GM12878 (cell line): ENCODE measurements at regions not wholly inside any gene's neighbourhood (a gene's known extent, or its start where the extent isn't known, plus 50 kb on each side); places are given as distances from the start of the nearest gene placed in this dataset.

ENCODE experiments used
- ATAC-seq: fragments of 200-7000 bp; cut with Tn5 transposase; 3 replicates; pipeline ENCODE4 v1.9.1; 2020; ENCODE audit warnings: mild to moderate bottlenecking, moderate library complexity
- BruUV-seq: library from RNA; stranded (reverse); fragments of 400-500 nt; replicated peaks from 2 replicates; lab custom pipeline; 2021; lab: Mats Ljungman, UMichigan
- CTCF ChIA-PET: fragments of 300-600 bp; sonication (Branson Sonifier 250); formaldehyde crosslinking; extraction: SDS; loops from one replicate; lab custom pipeline; 2021; ENCODE audit warnings: inconsistent platforms; lab: Yijun Ruan, JAX
- POLR2A ChIA-PET: fragments of 350-600 bp; formaldehyde crosslinking; extraction: SDS; loops from one replicate; lab custom pipeline; 2021; ENCODE audit warnings: inconsistent platforms; lab: Charles Lee
- RAD21 ChIA-PET: fragments of 300-600 bp; sonication (Branson Sonifier 250); formaldehyde crosslinking; loops from one replicate; lab custom pipeline; 2023; ENCODE audit warnings: antibody characterized with exemption; ENCODE audit not compliant: unreplicated experiment; lab: Charles Lee
- SMC1A ChIA-PET: fragments of 300-600 bp; sonication (Branson Sonifier 250); formaldehyde crosslinking; loops from one replicate; lab custom pipeline; 2023; ENCODE audit not compliant: unreplicated experiment, uncharacterized antibody; lab: Charles Lee
- DNase-seq: peaks from one replicate; pipeline ENCODE4 v3.0.0-alpha.2; 2011; ENCODE audit warnings: low read depth, low spot score
- FAIRE-seq: peaks from 3 replicates; lab custom pipeline; 2011; peaks lifted over from hg19 to GRCh38; lab: Jason Lieb, UNC
- H2AFZ ChIP-seq: 2 replicates; pipeline ENCODE4 v1.6.0; 2011; ENCODE audit warnings: low read depth, low read length, control low read depth; ENCODE audit not compliant: control insufficient read depth
- H3K27ac ChIP-seq: 2 replicates; pipeline ENCODE4 v1.5.1; 2011; ENCODE audit warnings: control low read depth; ENCODE audit not compliant: control insufficient read depth, insufficient read depth
- H3K27me3 ChIP-seq, 2 experiments: replicated peaks in 1 of 2; 2 replicates each; pipeline versions ENCODE4 v1.6.0 to v1.6.1; 2011; ENCODE audit warnings: low read length in 1 of 2; ENCODE audit not compliant: control insufficient read depth in 2 of 2, insufficient read depth in 2 of 2
- H3K36me3 ChIP-seq, 2 experiments: 2 replicates each; pipeline ENCODE4 v1.5.1; 2011; ENCODE audit warnings: low read length in 1 of 2; ENCODE audit not compliant: control insufficient read depth in 2 of 2, insufficient read depth in 2 of 2
- H3K4me1 ChIP-seq: 2 replicates; pipeline ENCODE4 v1.6.1; 2011; ENCODE audit warnings: mild to moderate bottlenecking, low read length, moderate library complexity, mixed read lengths; ENCODE audit not compliant: control insufficient read depth, insufficient read depth
- H3K4me2 ChIP-seq: 2 replicates; pipeline ENCODE4 v1.6.0; 2011; ENCODE audit warnings: control low read depth; ENCODE audit not compliant: control insufficient read depth, insufficient read depth
- H3K4me3 ChIP-seq: fragments of 200-600 bp; sonication (generic); 2 replicates; pipeline ENCODE4 v1.5.1; 2016
- H3K79me2 ChIP-seq: 2 replicates; pipeline ENCODE4 v1.6.0; 2011; ENCODE audit warnings: low read length; ENCODE audit not compliant: control insufficient read depth, insufficient read depth
- H3K9ac ChIP-seq: 2 replicates; pipeline ENCODE4 v1.8.0; 2011; ENCODE audit warnings: low read length, control low read depth, mixed read lengths; ENCODE audit not compliant: control insufficient read depth, insufficient read depth
- H3K9me3 ChIP-seq: replicated peaks from 3 replicates; pipeline ENCODE4 v1.5.1; 2011; ENCODE audit warnings: mild to moderate bottlenecking, low read length; ENCODE audit not compliant: control insufficient read depth, insufficient read depth
- H4K20me1 ChIP-seq: 2 replicates; pipeline ENCODE4 v1.6.0; 2011; ENCODE audit not compliant: control insufficient read depth, insufficient read depth
- ASH2L ChIP-seq: fragments of 300-600, 200-600 bp; sonication (generic); IDR thresholded peaks from 2 replicates; pipeline ENCODE4 v1.6.1; 2017; ENCODE audit warnings: low read depth, mild to moderate bottlenecking, borderline replicate concordance
- ATF7 ChIP-seq: fragments of 450-650 bp; IDR thresholded peaks from 2 replicates; pipeline ENCODE4 v1.6.1; 2016; ENCODE audit warnings: low read depth, mild to moderate bottlenecking
- BHLHE40 ChIP-seq, 2 experiments: fragments of 450-650 bp in 1 of 2; IDR thresholded peaks; 2 replicates each; pipeline ENCODE4 v1.6.1; 2011 to 2017; ENCODE audit warnings: low read depth in 2 of 2, borderline replicate concordance in 1 of 2, improper control_type of control experiment in 1 of 2, low read length in 1 of 2, mild to moderate bottlenecking in 1 of 2
- EED ChIP-seq: sonication (generic); IDR thresholded peaks from 2 replicates; pipeline ENCODE4 v1.6.1; 2016; ENCODE audit warnings: antibody characterized with exemption, low read depth
- ESRRA ChIP-seq: IDR thresholded peaks from 2 replicates; pipeline ENCODE4 v1.6.1; 2012; ENCODE audit warnings: mild to moderate bottlenecking, low read length, improper control_type of control experiment
- FOXK2 ChIP-seq: fragments of 450-650 bp; IDR thresholded peaks from 2 replicates; pipeline ENCODE4 v1.6.1; 2017; ENCODE audit warnings: mild to moderate bottlenecking, moderate library complexity
- GATAD2B ChIP-seq: fragments of 450-650 bp; conservative IDR thresholded peaks from 2 replicates; pipeline ENCODE4 v1.6.1; 2017; ENCODE audit warnings: low read depth, mild to moderate bottlenecking, moderate library complexity
- IKZF2 ChIP-seq, 2 experiments: fragments of 450-650 bp; IDR thresholded peaks; 2 replicates each; pipeline ENCODE4 v1.6.1; 2017; ENCODE audit warnings: mild to moderate bottlenecking in 2 of 2, moderate library complexity in 2 of 2
- SPI1 ChIP-seq: IDR thresholded peaks from 2 replicates; pipeline ENCODE4 v1.6.1; 2011; ENCODE audit warnings: low read depth, mild to moderate bottlenecking, low read length, moderate library complexity, borderline replicate concordance; ENCODE audit not compliant: insufficient read depth
- WGBS: methylation state at CpG from one replicate; pipeline ENCODE4 v1.1.6; 2016; ENCODE audit warnings: low lambda C conversion rate; ENCODE audit not compliant: insufficient replicate concordance, insufficient coverage; ENCODE audit errors: missing lambda C conversion rate; 5-methylcytosine and 5-hydroxymethylcytosine counted together
- in situ Hi-C: fragments of 300-500 bp; cut with MboI; formaldehyde crosslinking; loops from 9 replicates; pipeline ENCODE4 v1.14.3; 2018; ENCODE audit warnings: mixed read lengths
- intact Hi-C: fragments of 100-400 bp; cut with micrococcal nuclease; formaldehyde crosslinking; loops from one replicate; pipeline ENCODE4 v1.14.2; 2022; ENCODE audit not compliant: unreplicated experiment

- BruUV-seq, result no TSS peak
- peaks cover 25% of the 10 kb centered on the region for H3K4me1 ChIP-seq
- CTCF ChIA-PET, result interaction anchor here (1.1 to 1.4 kb wide), 3 partner anchors 9 to 99 kb away, joined by 3 to 5 read pairs (median 3); no protein-coding TSS in a partner anchor
- WGBS, result 80% methylated on average over 3 of the region's 6 CpGs
- no peaks in the 10 kb centered on the region for H4K20me1 ChIP-seq
- H3K79me2 ChIP-seq, result no peaks in the 10 kb centered on the region; the same call in 1 of the 2 replicates
- intact Hi-C loops, result no loop called here
- H3K27ac ChIP-seq, result no peak overlapping the region
- H3K9ac ChIP-seq, result no peak overlapping the region
- RAD21 ChIA-PET, result interaction anchor here (1.1 kb wide), 2 partner anchors 295 to 411 kb away, joined by 3 to 5 read pairs; partner anchors contain the start of gene SOX9
- SMC1A ChIA-PET, result interaction anchor here (0.6 to 1.6 kb wide), 7 partner anchors 10 to 550 kb away, joined by 3 to 8 read pairs (median 4); no protein-coding TSS in a partner anchor
- in situ Hi-C loops, result loop anchor here (25.0 kb wide), 1 partner anchor 1871 kb away; no protein-coding TSS in a partner anchor
- POLR2A ChIA-PET, result interaction anchor here (1.1 to 1.5 kb wide), 2 partner anchors 9 to 24 kb away, joined by 4 to 7 read pairs; no protein-coding TSS in a partner anchor
- DNase-seq, result peak; percentile 20
- no peak overlapping the region for H3K4me3 ChIP-seq
- H3K36me3 ChIP-seq, result peaks cover 0 to 1% of the 10 kb centered on the region in 2 experiments; a peak in 2 of 4 replicates
- no peak overlapping the region for H3K4me2 ChIP-seq
- no peak for ATAC-seq
- H3K9me3 ChIP-seq, result peaks cover 18% of the 10 kb centered on the region
- no peak for FAIRE-seq
- no peak for TF ChIP-seq IKZF2 (IDR thresholded peaks at IDR 0.05)
- TF ChIP-seq ATF7, result no peak
- no peak for TF ChIP-seq EED
- TF ChIP-seq ESRRA, result no peak
- no peak for TF ChIP-seq SPI1
- TF ChIP-seq ASH2L, result no peak
- no peak for TF ChIP-seq FOXK2
- no peak for TF ChIP-seq BHLHE40 (IDR thresholded peaks at IDR 0.05; ENCODE audit: borderline replicate concordance in 1 of 2, low read depth in 2 of 2, low read length in 1 of 2)
- TF ChIP-seq GATAD2B, result no peak
- no peaks in the 10 kb centered on the region for H3K27me3 ChIP-seq
- H2AFZ ChIP-seq, result no peak overlapping the region
These were observed 295.3 kb downstream of the SOX9 start for GRCh38 chr17:72416054-72416675.
